Adrenal gland (tissue), 9 donors: ENCODE measurements at regions not wholly inside any gene's neighbourhood (a gene's known extent, or its start where the extent isn't known, plus 50 kb on each side); places are given as distances from the start of the nearest gene placed in this dataset.

Source experiments
- DNase-seq, 7 donors: peaks; one replicate each; pipeline ENCODE4 v3.0.0-alpha.2; 2019 to 2020
- H3K27ac ChIP-seq, 5 donors: fragments of 200-600 bp; sonication (generic) in 4 of 5; 1 replicate in 3 of 5; 2 replicates in 2 of 5; pipeline versions ENCODE4 v1.5.1 to v1.8.0; 2016 to 2020; ENCODE audit warnings: mild to moderate bottlenecking in 1 of 5
- H3K27me3 ChIP-seq: fragments of 200-600 bp; 2 replicates; pipeline ENCODE4 v1.8.0; 2021
- H3K36me3 ChIP-seq, 2 donors: fragments of 200-600 bp; replicated peaks in 1 of 2; 1 replicate in 1 of 2; 2 replicates in 1 of 2; pipeline versions ENCODE4 v1.5.1 to v1.8.0; 2018 to 2022
- H3K4me1 ChIP-seq, 2 donors: fragments of 200-600 bp; replicated peaks in 1 of 2; 1 replicate in 1 of 2; 2 replicates in 1 of 2; pipeline versions ENCODE4 v1.5.1 to v1.8.0; 2018 to 2021
- H3K4me3 ChIP-seq, 4 donors: fragments of 200-600 bp; sonication (generic) in 3 of 4; one replicate each; pipeline ENCODE4 v1.5.1; 2016 to 2018
- H3K9me3 ChIP-seq, 3 donors: fragments of 200-600 bp; sonication (generic) in 1 of 3; replicated peaks in 1 of 3; 1 replicate in 2 of 3; 2 replicates in 1 of 3; pipeline versions ENCODE4 v1.5.1 to v1.8.0; 2016 to 2021
- CTCF ChIP-seq, 6 experiments: fragments of 450-650 bp in 4 of 6; fragments of 200-600 bp in 2 of 6; sonication (generic) in 1 of 6; IDR thresholded peaks; 1 replicate in 5 of 6; 2 replicates in 1 of 6; pipeline versions ENCODE4 v1.5.1 to v1.8.0; 2016 to 2021; ENCODE audit warnings: antibody characterized with exemption in 6 of 6, mild to moderate bottlenecking in 2 of 6, moderate library complexity in 1 of 6
- POLR2A ChIP-seq, 2 donors: fragments of 450-650 bp; IDR thresholded peaks; one replicate each; pipeline ENCODE4 v1.6.1; 2017; ENCODE audit warnings: antibody characterized with exemption in 2 of 2, mild to moderate bottlenecking in 2 of 2, moderate library complexity in 1 of 2
- WGBS, 4 donors: extraction: QIAGEN DNeasy Blood & Tissue Kit in 2 of 4; methylation state at CpG; one replicate each; pipeline versions ENCODE4 v1.1.5 to v1.1.7; 2013 to 2017; 5-methylcytosine and 5-hydroxymethylcytosine counted together
- intact Hi-C, 2 donors: fragments of 100-400 bp; cut with DNase I; formaldehyde crosslinking; loops; one replicate each; pipeline versions ENCODE4 v1.14.1 to v1.15.0; 2022 to 2023
- donor health status: healthy with polysubstance abuse.
- donor health status: Bipolar disorder and iron deficiency.
- donor health status: DM: yes; HTN: yes; CAD: no.
- donor health status: DM: no; HTN: no; CAD: no.
- donor health status: DM: no; HTN: no; CAD: no.

GRCh38 chr5:90135779-90136378, 273.7 kb downstream of the CETN3 start:
- TF ChIP-seq CTCF (IDR thresholded peaks at IDR 0.05) (peak in 1 of 6 experiments; percentile 23), POLR2A (IDR thresholded peaks at IDR 0.05) (no peak)
- H3K27ac ChIP-seq: peak overlapping the region in 2 of 5 donors; percentile 29 to 70
- 86 to 97% (median 91%) methylated on average over 5 to 7 of the region's 7 CpGs for WGBS, 4 donors
- intact Hi-C loops: no loop called here
- DNase-seq: peak in 1 of 7 donors; percentile 19
- no peaks in the 10 kb centered on the region for H3K9me3 ChIP-seq
- H3K27me3 ChIP-seq: no peaks in the 10 kb centered on the region
- H3K4me1 ChIP-seq: peaks cover 8 to 32% of the 10 kb centered on the region in 2 donors
- no peaks in the 10 kb centered on the region for H3K36me3 ChIP-seq
- H3K4me3 ChIP-seq: no peak overlapping the region

GRCh38 chr5:90134892-90135291, 274.7 kb downstream of the CETN3 start:
- TF ChIP-seq CTCF (IDR thresholded peaks at IDR 0.05) (no peak), POLR2A (IDR thresholded peaks at IDR 0.05) (peak in 1 of 2 donors; percentile 17)
- no peaks in the 10 kb centered on the region for H3K27me3 ChIP-seq
- intact Hi-C loops: no loop called here
- 16 to 42% (median 24%) methylated on average over 4 of the region's 4 CpGs for WGBS, 4 donors
- H3K36me3 ChIP-seq: no peaks in the 10 kb centered on the region
- peak overlapping the region in 4 of 5 donors; percentile 25 to 76 (median 50) for H3K27ac ChIP-seq
- no peak overlapping the region for H3K4me3 ChIP-seq
- no peaks in the 10 kb centered on the region for H3K9me3 ChIP-seq
- peak; percentile 85 to 94 (median 92) for DNase-seq
- H3K4me1 ChIP-seq: peaks cover 8 to 32% of the 10 kb centered on the region in 2 donors

GRCh38 chr5:90134381-90134780, 275.2 kb downstream of the CETN3 start:
- H3K9me3 ChIP-seq: no peaks in the 10 kb centered on the region
- H3K27me3 ChIP-seq: no peaks in the 10 kb centered on the region
- H3K36me3 ChIP-seq: no peaks in the 10 kb centered on the region
- TF ChIP-seq CTCF (IDR thresholded peaks at IDR 0.05) (no peak), POLR2A (IDR thresholded peaks at IDR 0.05) (no peak)
- no peak overlapping the region for H3K4me3 ChIP-seq
- no peak for DNase-seq
- intact Hi-C loops: no loop called here
- H3K27ac ChIP-seq: peak overlapping the region in 3 of 5 donors; percentile 29 to 76 (median 70)
- H3K4me1 ChIP-seq: peaks cover 8 to 32% of the 10 kb centered on the region in 2 donors

- intact Hi-C loops: no loop called here
- Histone ChIP-seq H3K36me3 (no peaks in the 10 kb centered on the region), H3K27me3 (no peaks in the 10 kb centered on the region), H3K27ac (peak overlapping the region in 1 of 5 donors; percentile 70), H3K4me3 (no peak overlapping the region), H3K4me1 (peaks cover 8 to 32% of the 10 kb centered on the region in 2 donors), H3K9me3 (no peaks in the 10 kb centered on the region)
- no peak for DNase-seq
- 38 to 52% (median 47%) methylated on average over 2 of the region's 2 CpGs for WGBS, 4 donors
- no peak for TF ChIP-seq POLR2A (IDR thresholded peaks at IDR 0.05)
- TF ChIP-seq CTCF (IDR thresholded peaks at IDR 0.05): no peak
These were observed 275.6 kb downstream of the CETN3 start for GRCh38 chr5:90133941-90134340.
